IPS DF 6.9 (cell line): ENCODE measurements at regions not wholly inside any gene's neighbourhood (a gene's known extent, or its start where the extent isn't known, plus 50 kb on each side); places are given as distances from the start of the nearest gene placed in this dataset.

Source experiments
- DNase-seq: peaks from one replicate; pipeline ENCODE4 v3.0.0-alpha.2; 2013; ENCODE audit warnings: low read depth, low spot score
- H3K27ac ChIP-seq: one replicate; pipeline ENCODE4 v1.5.1; 2013; ENCODE audit warnings: low read length, control low read depth
- H3K27me3 ChIP-seq: 2 replicates; pipeline ENCODE4 v1.6.1; 2013; ENCODE audit warnings: mild to moderate bottlenecking, low read length; ENCODE audit not compliant: control insufficient read depth, insufficient read depth
- H3K36me3 ChIP-seq: 2 replicates; pipeline ENCODE4 v1.6.1; 2013; ENCODE audit warnings: low read length; ENCODE audit not compliant: control insufficient read depth, insufficient read depth
- H3K4me1 ChIP-seq: 2 replicates; pipeline ENCODE4 v1.6.1; 2013; ENCODE audit warnings: low read length; ENCODE audit not compliant: control insufficient read depth, insufficient read depth
- H3K4me3 ChIP-seq: 2 replicates; pipeline ENCODE4 v1.5.1; 2013; ENCODE audit warnings: mild to moderate bottlenecking, low read length
- H3K9me3 ChIP-seq: 2 replicates; pipeline ENCODE4 v1.6.1; 2013; ENCODE audit warnings: low read length, inconsistent platforms; ENCODE audit not compliant: control insufficient read depth, insufficient read depth
- WGBS: extraction: QIAGEN DNeasy Blood & Tissue Kit; methylation state at CpG from one replicate; pipeline ENCODE4 v1.1.7; 2013; ENCODE audit warnings: mixed read lengths, missing lambda C conversion rate; ENCODE audit not compliant: insufficient read length, insufficient coverage; 5-methylcytosine and 5-hydroxymethylcytosine counted together

- Histone ChIP-seq H3K36me3 (no peaks in the 10 kb centered on the region), H3K4me3 (no peak overlapping the region), H3K9me3 (no peaks in the 10 kb centered on the region), H3K27me3 (no peaks in the 10 kb centered on the region), H3K27ac (no peak overlapping the region), H3K4me1 (no peaks in the 10 kb centered on the region)
- DNase-seq: no peak
Measured at GRCh38 chr12:125579916-125580315, 514.7 kb downstream of the AACS start.

DNA sequence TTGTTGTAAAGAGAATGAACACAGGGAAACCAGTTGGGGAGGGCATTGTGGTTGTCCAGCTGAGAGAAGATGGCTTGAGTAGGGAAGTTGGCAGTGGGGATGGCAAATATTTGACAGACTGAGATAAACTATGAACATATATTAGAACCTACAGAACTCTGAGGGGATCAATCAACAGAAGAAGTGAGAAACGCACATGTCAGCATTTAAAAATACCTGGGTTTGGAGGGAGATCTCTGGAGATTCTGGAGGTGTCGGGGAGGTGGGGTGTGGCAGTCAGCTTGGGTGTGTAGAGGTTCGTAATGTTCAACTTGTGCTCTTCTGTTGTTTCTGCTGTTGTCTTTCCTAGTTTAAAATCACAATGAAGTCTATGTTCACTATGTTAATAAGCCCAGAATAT, 517.8 kb downstream of the AACS start:
- H3K27me3 ChIP-seq: no peaks in the 10 kb centered on the region
- no peak overlapping the region for H3K27ac ChIP-seq
- H3K4me1 ChIP-seq: no peaks in the 10 kb centered on the region
- H3K4me3 ChIP-seq: no peak overlapping the region
- no peaks in the 10 kb centered on the region for H3K9me3 ChIP-seq
- no CpG with 5 or more reads among the region's 3 CpGs for WGBS
- H3K36me3 ChIP-seq: no peaks in the 10 kb centered on the region
- no peak for DNase-seq

- no peaks in the 10 kb centered on the region for H3K4me1 ChIP-seq
- H3K4me3 ChIP-seq: no peak overlapping the region
- no peaks in the 10 kb centered on the region for H3K9me3 ChIP-seq
- DNase-seq: no peak
- H3K36me3 ChIP-seq: no peaks in the 10 kb centered on the region
- H3K27ac ChIP-seq: no peak overlapping the region
- no peaks in the 10 kb centered on the region for H3K27me3 ChIP-seq
- WGBS: no CpG with 5 or more reads among the region's 6 CpGs
Measured at GRCh38 chr12:125586441-125586840, 521.2 kb downstream of the AACS start.

GRCh38 chr12:125593269-125593668, 528.0 kb downstream of the AACS start:
- DNase-seq: no peak
- H3K4me1 ChIP-seq: no peaks in the 10 kb centered on the region
- H3K4me3 ChIP-seq: no peak overlapping the region
- H3K36me3 ChIP-seq: no peaks in the 10 kb centered on the region
- WGBS: no CpG with 5 or more reads among the region's 1 CpG
- no peaks in the 10 kb centered on the region for H3K27me3 ChIP-seq
- no peak overlapping the region for H3K27ac ChIP-seq
- H3K9me3 ChIP-seq: no peaks in the 10 kb centered on the region

- WGBS: no CpG with 5 or more reads among the region's 4 CpGs
- Histone ChIP-seq H3K27ac (no peak overlapping the region), H3K36me3 (no peaks in the 10 kb centered on the region), H3K4me3 (no peak overlapping the region), H3K9me3 (no peaks in the 10 kb centered on the region), H3K27me3 (no peaks in the 10 kb centered on the region), H3K4me1 (no peaks in the 10 kb centered on the region)
- no peak for DNase-seq
Measured at GRCh38 chr12:125604976-125605375, 539.7 kb downstream of the AACS start.

GRCh38 chr12:125606312-125606711, 541.1 kb downstream of the AACS start:
- no CpG with 5 or more reads among the region's 5 CpGs for WGBS

DNA sequence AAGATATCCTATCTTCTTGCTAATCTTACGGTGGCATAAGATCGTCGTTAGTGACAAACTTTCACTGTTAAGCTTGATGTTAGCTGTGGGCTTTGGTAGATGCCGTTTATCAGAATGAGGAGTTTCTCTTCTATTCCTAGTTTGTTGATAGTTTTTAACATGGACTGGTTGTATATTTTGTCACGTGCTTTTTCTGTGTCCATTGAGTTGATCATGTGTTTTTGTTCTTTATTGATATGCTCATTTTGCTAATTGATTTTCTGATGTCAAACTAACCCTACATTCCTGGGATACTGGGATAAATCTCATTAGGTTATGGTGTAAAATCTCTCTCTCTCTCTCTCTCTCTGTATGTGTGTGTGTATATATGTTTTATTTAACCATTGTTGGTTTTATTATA, 545.1 kb downstream of the AACS start:
- H3K4me3 ChIP-seq: no peak overlapping the region
- no peaks in the 10 kb centered on the region for H3K4me1 ChIP-seq
- no peaks in the 10 kb centered on the region for H3K36me3 ChIP-seq
- H3K27me3 ChIP-seq: no peaks in the 10 kb centered on the region
- no peak overlapping the region for H3K27ac ChIP-seq
- H3K9me3 ChIP-seq: no peaks in the 10 kb centered on the region
- DNase-seq: no peak
- no CpG with 5 or more reads among the region's 5 CpGs for WGBS

More at GRCh38 chr12:125606312-125606711, 541.1 kb downstream of the AACS start:
- Histone ChIP-seq H3K27me3 (no peaks in the 10 kb centered on the region), H3K27ac (no peak overlapping the region), H3K9me3 (no peaks in the 10 kb centered on the region), H3K4me1 (no peaks in the 10 kb centered on the region), H3K4me3 (no peak overlapping the region), H3K36me3 (no peaks in the 10 kb centered on the region)
- no peak for DNase-seq

DNA sequence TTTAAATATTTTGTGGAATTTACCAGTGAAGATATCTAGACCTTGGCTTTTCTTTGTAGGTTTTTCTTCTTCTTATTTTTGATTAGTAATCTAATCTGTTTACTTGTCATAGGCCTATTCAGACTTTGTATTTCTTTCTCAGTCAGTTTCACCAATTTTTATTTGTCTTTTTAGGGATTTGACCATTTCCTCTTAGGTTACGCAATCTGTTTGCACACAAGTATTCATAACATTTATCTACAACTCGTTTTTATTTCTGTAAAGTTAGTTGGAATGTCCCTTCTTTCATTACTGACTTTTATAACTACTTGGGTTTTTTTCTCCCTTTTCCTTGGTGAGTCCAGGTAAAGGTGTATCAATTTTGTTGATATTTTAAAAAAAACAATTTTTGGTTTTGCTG, 545.7 kb downstream of the AACS start:
- H3K9me3 ChIP-seq: no peaks in the 10 kb centered on the region
- H3K27ac ChIP-seq: no peak overlapping the region
- no CpG with 5 or more reads among the region's 2 CpGs for WGBS
- no peak for DNase-seq
- no peak overlapping the region for H3K4me3 ChIP-seq
- no peaks in the 10 kb centered on the region for H3K27me3 ChIP-seq
- H3K4me1 ChIP-seq: no peaks in the 10 kb centered on the region
- no peaks in the 10 kb centered on the region for H3K36me3 ChIP-seq

DNA sequence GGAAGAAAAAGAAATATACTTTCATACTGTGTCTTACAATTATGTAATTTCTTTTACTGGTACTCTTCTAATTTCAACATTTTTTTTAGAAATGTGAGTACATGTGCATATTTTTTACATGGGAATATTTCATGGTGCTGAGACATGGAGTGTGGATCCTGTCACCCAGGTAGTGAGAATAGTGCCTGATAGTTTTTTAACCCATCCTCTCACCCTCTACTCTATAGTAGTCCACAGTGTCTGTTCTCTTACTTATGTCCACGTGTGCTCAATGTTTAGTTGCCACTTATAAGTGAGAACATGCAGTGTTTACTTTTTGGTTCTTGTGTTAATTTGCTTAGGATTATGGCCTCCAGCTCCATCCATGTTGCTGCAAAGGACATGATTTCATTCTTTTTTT, 548.8 kb downstream of the AACS start:
- H3K4me1 ChIP-seq: no peaks in the 10 kb centered on the region
- no CpG with 5 or more reads among the region's 1 CpG for WGBS

DNA sequence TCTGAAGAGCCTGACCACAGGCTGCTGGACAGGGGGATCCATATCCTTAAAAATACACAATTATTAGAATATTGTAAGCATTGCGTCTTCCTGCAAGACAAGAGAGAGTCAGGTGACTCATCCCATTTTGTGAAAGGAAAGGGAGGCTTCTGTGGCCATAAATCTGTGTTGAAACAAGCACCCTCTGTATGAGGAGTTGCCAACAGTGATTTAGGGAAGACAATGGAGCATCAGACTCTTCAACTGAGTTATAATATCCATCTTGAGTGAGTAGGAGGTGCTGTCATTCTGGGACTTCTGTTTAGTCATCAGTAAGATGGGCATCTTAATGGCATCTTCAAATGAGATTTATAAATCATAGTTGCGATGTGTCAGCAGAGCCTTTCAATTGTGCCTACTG, 554.5 kb downstream of the AACS start:
- Histone ChIP-seq H3K27me3 (no peaks in the 10 kb centered on the region), H3K4me1 (no peaks in the 10 kb centered on the region), H3K9me3 (no peaks in the 10 kb centered on the region), H3K36me3 (no peaks in the 10 kb centered on the region), H3K27ac (no peak overlapping the region), H3K4me3 (no peak overlapping the region)
- DNase-seq: no peak
- no CpG with 5 or more reads among the region's 2 CpGs for WGBS

More for the DNA sequence above, 548.8 kb downstream of the AACS start:
- H3K27ac ChIP-seq: no peak overlapping the region
- H3K36me3 ChIP-seq: no peaks in the 10 kb centered on the region
- DNase-seq: no peak
- no peak overlapping the region for H3K4me3 ChIP-seq
- no peaks in the 10 kb centered on the region for H3K9me3 ChIP-seq
- no peaks in the 10 kb centered on the region for H3K27me3 ChIP-seq

GRCh38 chr12:125633686-125634085, 568.5 kb downstream of the AACS start:
- no peak overlapping the region for H3K27ac ChIP-seq
- H3K9me3 ChIP-seq: no peaks in the 10 kb centered on the region
- no peaks in the 10 kb centered on the region for H3K36me3 ChIP-seq
- DNase-seq: no peak
- no peaks in the 10 kb centered on the region for H3K4me1 ChIP-seq
- no peaks in the 10 kb centered on the region for H3K27me3 ChIP-seq
- H3K4me3 ChIP-seq: no peak overlapping the region
